GM23338 (cell line): ENCODE measurements at regions not wholly inside any gene's neighbourhood (a gene's known extent, or its start where the extent isn't known, plus 50 kb on each side); places are given as distances from the start of the nearest gene placed in this dataset.

ENCODE experiments used
- ATAC-seq: fragments of 200-7000 bp; cut with Tn5 transposase; 3 replicates; pipeline ENCODE4 v1.9.1; 2020
- DNase-seq: peaks from one replicate; pipeline ENCODE4 v3.0.0-alpha.2; 2015; ENCODE audit warnings: low spot score
- H2AFZ ChIP-seq: fragments of 200-600 bp; sonication (generic); 2 replicates; pipeline ENCODE4 v1.8.0; 2016; ENCODE audit warnings: antibody characterized with exemption, mild to moderate bottlenecking, moderate library complexity
- H3F3A ChIP-seq: fragments of 200-600 bp; sonication (generic); replicated peaks from 2 replicates; pipeline ENCODE4 v1.8.0; 2017; ENCODE audit warnings: antibody characterized with exemption, mixed run types, low read depth
- H3K27ac ChIP-seq: fragments of 200-600 bp; sonication (generic); 2 replicates; pipeline ENCODE4 v1.6.1; 2016; ENCODE audit warnings: low read depth
- H3K27me3 ChIP-seq: fragments of 200-600 bp; sonication (generic); 2 replicates; pipeline ENCODE4 v1.8.0; 2016; ENCODE audit warnings: mild to moderate bottlenecking, mixed run types, moderate library complexity; ENCODE audit not compliant: insufficient read depth
- H3K36me3 ChIP-seq: fragments of 200-600 bp; sonication (generic); 2 replicates; pipeline ENCODE4 v1.8.0; 2016; ENCODE audit warnings: mild to moderate bottlenecking; ENCODE audit not compliant: insufficient read depth
- H3K4me1 ChIP-seq: fragments of 200-600 bp; sonication (generic); 2 replicates; pipeline ENCODE4 v1.8.0; 2016; ENCODE audit warnings: mild to moderate bottlenecking, moderate library complexity; ENCODE audit not compliant: insufficient read depth
- H3K4me2 ChIP-seq: fragments of 200-600 bp; sonication (generic); 2 replicates; pipeline ENCODE4 v1.7.1; 2017; ENCODE audit warnings: mixed run types
- H3K4me3 ChIP-seq: fragments of 200-600 bp; sonication (generic); 2 replicates; pipeline ENCODE4 v1.6.1; 2016; ENCODE audit warnings: mixed run types
- H3K79me2 ChIP-seq: fragments of 200-600 bp; sonication (generic); replicated peaks from 2 replicates; pipeline ENCODE4 v1.8.0; 2017; ENCODE audit warnings: mild to moderate bottlenecking; ENCODE audit not compliant: insufficient read depth
- H3K9me2 ChIP-seq: fragments of 200-600 bp; sonication (generic); 2 replicates; pipeline ENCODE4 v1.8.0; 2017; ENCODE audit not compliant: insufficient read depth
- H4K20me1 ChIP-seq: fragments of 200-600 bp; sonication (generic); replicated peaks from 2 replicates; pipeline ENCODE4 v1.8.0; 2017; ENCODE audit warnings: mild to moderate bottlenecking; ENCODE audit not compliant: insufficient read depth
- H3K27ac Mint-ChIP-seq: 2 replicates; pipeline ENCODE4 v1.8.0; 2020; ENCODE audit warnings: inconsistent platforms, mild to moderate bottlenecking, moderate library complexity, mixed read lengths
- H3K27me3 Mint-ChIP-seq: 3 replicates; pipeline ENCODE4 v1.8.0; 2022; ENCODE audit warnings: low read depth, mild to moderate bottlenecking, moderate library complexity, mixed read lengths, inconsistent platforms; ENCODE audit not compliant: insufficient read depth, poor library complexity
- H3K36me3 Mint-ChIP-seq: 3 replicates; pipeline ENCODE4 v1.8.0; 2021; ENCODE audit warnings: low read depth, mild to moderate bottlenecking, inconsistent platforms, moderate library complexity, mixed read lengths
- H3K4me1 Mint-ChIP-seq: 3 replicates; pipeline ENCODE4 v1.8.0; 2020; ENCODE audit warnings: mild to moderate bottlenecking, inconsistent platforms, mixed read lengths
- H3K4me3 Mint-ChIP-seq: 3 replicates; pipeline ENCODE4 v1.8.0; 2021; ENCODE audit warnings: moderate library complexity, mild to moderate bottlenecking, inconsistent platforms, mixed read lengths
- H3K9me3 Mint-ChIP-seq: 3 replicates; pipeline ENCODE4 v1.8.0; 2020; ENCODE audit warnings: moderate library complexity, mild to moderate bottlenecking, inconsistent platforms, mixed read lengths
- CREB1 ChIP-seq: fragments of 250-450 bp; sonication (Bioruptor Pico); IDR thresholded peaks from 2 replicates; pipeline ENCODE4 v1.5.0; 2020; ENCODE audit warnings: low read depth, mild to moderate bottlenecking, moderate library complexity
- CTCF ChIP-seq, 2 experiments: fragments of 200-600 bp in 1 of 2; sonication (generic) in 1 of 2; conservative IDR thresholded peaks; 2 replicates each; pipeline versions ENCODE4 v1.5.1 to v1.6.1; 2016 to 2017; ENCODE audit warnings: antibody characterized with exemption in 2 of 2, low read depth in 2 of 2, mild to moderate bottlenecking in 2 of 2, moderate library complexity in 1 of 2
- ETS1 ChIP-seq: IDR thresholded peaks from 2 replicates; pipeline ENCODE4 v1.6.1; 2016; ENCODE audit warnings: antibody characterized with exemption
- EZH2 ChIP-seq: fragments of 200-600 bp; sonication (generic); IDR thresholded peaks from one replicate; pipeline ENCODE4 v1.8.0; 2017; ENCODE audit warnings: antibody characterized with exemption, mild to moderate bottlenecking, low read depth; ENCODE audit not compliant: unreplicated experiment
- EZH2phosphoT487 ChIP-seq: fragments of 200-600 bp; sonication (generic); IDR thresholded peaks from one replicate; pipeline ENCODE4 v1.8.1; 2018; ENCODE audit warnings: antibody characterized with exemption; ENCODE audit not compliant: unreplicated experiment
- JUNB ChIP-seq: IDR thresholded peaks from one replicate; pipeline ENCODE4 v1.6.1; 2016; ENCODE audit warnings: antibody characterized with exemption; ENCODE audit not compliant: unreplicated experiment
- NANOG ChIP-seq: IDR thresholded peaks from 2 replicates; pipeline ENCODE4 v1.6.1; 2016; ENCODE audit warnings: antibody characterized with exemption, borderline replicate concordance
- POLR2AphosphoS5 ChIP-seq: IDR thresholded peaks from 2 replicates; pipeline ENCODE4 v1.6.1; 2016; ENCODE audit warnings: antibody characterized with exemption, low read depth
- STAT1 ChIP-seq: IDR thresholded peaks from one replicate; pipeline ENCODE4 v1.6.1; 2016; ENCODE audit warnings: antibody characterized with exemption; ENCODE audit not compliant: unreplicated experiment
- ZNF114 ChIP-seq: fragments of 250-450 bp; sonication (Bioruptor Pico); IDR thresholded peaks from 2 replicates; pipeline ENCODE4 v1.5.0; 2020; ENCODE audit warnings: mild to moderate bottlenecking, moderate library complexity
- ZNF331 ChIP-seq: fragments of 250-450 bp; sonication (Bioruptor Pico); IDR thresholded peaks from 2 replicates; pipeline ENCODE4 v1.5.0; 2020; ENCODE audit warnings: low read depth, mild to moderate bottlenecking, moderate library complexity

GRCh38 chr15:39411102-39411989 lies 169.5 kb upstream of the THBS1 start:
- Histone ChIP-seq H3F3A (no peaks in the 10 kb centered on the region), H3K79me2 (no peaks in the 10 kb centered on the region), H3K9me2 (0 out of 2 replicates have a peak, but pooled peaks cover 4% of the 10 kb centered on the region), H4K20me1 (no peaks in the 10 kb centered on the region), H3K4me2 (no peak overlapping the region), H3K27me3 (no peaks in the 10 kb centered on the region), H3K4me1 (no peaks in the 10 kb centered on the region), H3K4me3 (no peak overlapping the region), H3K36me3 (no peaks in the 10 kb centered on the region), H2AFZ (no peak overlapping the region), H3K27ac (no peak overlapping the region)
- no peaks in the 10 kb centered on the region for H3K4me1 Mint-ChIP-seq
- H3K9me3 Mint-ChIP-seq, result peaks cover 11% of the 10 kb centered on the region; the same call in 2 of the 3 replicates
- H3K27ac Mint-ChIP-seq, result no peak overlapping the region
- H3K27me3 Mint-ChIP-seq, result peaks cover 2% of the 10 kb centered on the region
- no peak for TF ChIP-seq JUNB
- TF ChIP-seq CTCF (conservative IDR thresholded peaks at IDR 0.05; ENCODE audit: low read depth in 2 of 2), result no peak
- no peak for ATAC-seq
- H3K4me3 Mint-ChIP-seq, result no peak overlapping the region
- peaks cover 3% of the 10 kb centered on the region; the same call in 1 of the 3 replicates for H3K36me3 Mint-ChIP-seq
- no peak for DNase-seq

- H3K4me2 ChIP-seq, result no peak overlapping the region
- peaks cover 7% of the 10 kb centered on the region for H3K36me3 Mint-ChIP-seq
- no peak overlapping the region for H3K27ac ChIP-seq
- H3K27ac Mint-ChIP-seq, result no peak overlapping the region
- H3K4me3 Mint-ChIP-seq, result no peak overlapping the region
- H4K20me1 ChIP-seq, result no peaks in the 10 kb centered on the region
- H3K79me2 ChIP-seq, result no peaks in the 10 kb centered on the region
- H2AFZ ChIP-seq, result no peak overlapping the region
- no peaks in the 10 kb centered on the region for H3K36me3 ChIP-seq
- peaks cover 2% of the 10 kb centered on the region for H3K27me3 Mint-ChIP-seq
- H3K27me3 ChIP-seq, result no peaks in the 10 kb centered on the region
- no peaks in the 10 kb centered on the region for H3K4me1 ChIP-seq
- ATAC-seq (no peak), DNase-seq (no peak)
- 0 out of 2 replicates have a peak, but pooled peaks cover 4% of the 10 kb centered on the region for H3K9me2 ChIP-seq
- no peaks in the 10 kb centered on the region for H3K4me1 Mint-ChIP-seq
- no peaks in the 10 kb centered on the region for H3F3A ChIP-seq
- H3K4me3 ChIP-seq, result no peak overlapping the region
- H3K9me3 Mint-ChIP-seq, result peaks cover 16% of the 10 kb centered on the region; the same call in 2 of the 3 replicates
- no peak for TF ChIP-seq EZH2
- TF ChIP-seq NANOG, result no peak
Measured at GRCh38 chr15:39413558-39413957, 167.3 kb upstream of the THBS1 start.

- no peaks in the 10 kb centered on the region for H3K27me3 ChIP-seq
- H2AFZ ChIP-seq, result no peak overlapping the region
- H3K36me3 ChIP-seq, result no peaks in the 10 kb centered on the region
- H3K79me2 ChIP-seq, result no peaks in the 10 kb centered on the region
- no peaks in the 10 kb centered on the region for H3F3A ChIP-seq
- H4K20me1 ChIP-seq, result no peaks in the 10 kb centered on the region
- peaks cover 2% of the 10 kb centered on the region for H3K27me3 Mint-ChIP-seq
- H3K4me3 ChIP-seq, result no peak overlapping the region
- peaks cover 16% of the 10 kb centered on the region; the same call in 2 of the 3 replicates for H3K9me3 Mint-ChIP-seq
- no peak for ATAC-seq
- H3K9me2 ChIP-seq, result 0 out of 2 replicates have a peak, but pooled peaks cover 4% of the 10 kb centered on the region
- peaks cover 7% of the 10 kb centered on the region for H3K36me3 Mint-ChIP-seq
- H3K27ac Mint-ChIP-seq, result no peak overlapping the region
- H3K4me1 ChIP-seq, result no peaks in the 10 kb centered on the region
- H3K4me2 ChIP-seq, result no peak overlapping the region
- no peak overlapping the region for H3K27ac ChIP-seq
- DNase-seq, result no peak
- H3K4me3 Mint-ChIP-seq, result no peak overlapping the region
- no peaks in the 10 kb centered on the region for H3K4me1 Mint-ChIP-seq
- TF ChIP-seq STAT1 (no peak), ETS1 (no peak), CREB1 (CRISPR knock-in tag) (no peak), CTCF (conservative IDR thresholded peaks at IDR 0.05; ENCODE audit: low read depth in 2 of 2) (no peak), JUNB (no peak), ZNF114 (no peak), POLR2AphosphoS5 (no peak), EZH2phosphoT487 (no peak), EZH2 (no peak), ZNF331 (CRISPR knock-in tag) (no peak), NANOG (no peak)
Measured at GRCh38 chr15:39414201-39414600, 166.7 kb upstream of the THBS1 start.
